ENCODE measurements at regions not wholly inside any gene's neighbourhood (a gene's known extent, or its start where the extent isn't known, plus 50 kb on each side); places are given as distances from the start of the nearest gene placed in this dataset.

GRCh38 chr20:21994203-21994602, 288.7 kb downstream of the PAX1 start:
- H3K4me1 Mint-ChIP-seq: no peaks in the 10 kb centered on the region
- intact Hi-C loops (cut with micrococcal nuclease): no loop called here
- DNase-seq (no peak), ATAC-seq (ENCODE audit: low read depth) (no peak)
- ChIA-PET POLR2A (no interaction called here), CTCF (no interaction called here)
- H3K4me3 Mint-ChIP-seq: no peak overlapping the region
- no peak overlapping the region for H3K27ac Mint-ChIP-seq
- H3K36me3 Mint-ChIP-seq (ENCODE audit: low read depth): no peaks in the 10 kb centered on the region
- TF ChIP-seq CTCF (IDR thresholded peaks at IDR 0.05): no peak
- H3K27me3 Mint-ChIP-seq: no peaks in the 10 kb centered on the region
- H3K9me3 Mint-ChIP-seq: peaks cover 2% of the 10 kb centered on the region

GRCh38 chr20:21982559-21982958, 277.1 kb downstream of the PAX1 start:
- intact Hi-C loops (cut with micrococcal nuclease): no loop called here
- Mint-ChIP-seq H3K9me3 (peaks cover 5% of the 10 kb centered on the region), H3K27ac (no peak overlapping the region), H3K4me1 (no peaks in the 10 kb centered on the region), H3K4me3 (no peak overlapping the region), H3K27me3 (no peaks in the 10 kb centered on the region), H3K36me3 (ENCODE audit: low read depth) (no peaks in the 10 kb centered on the region)
- ChIA-PET CTCF (no interaction called here), POLR2A (no interaction called here)
- ATAC-seq (ENCODE audit: low read depth) (no peak), DNase-seq (no peak)
- TF ChIP-seq CTCF (IDR thresholded peaks at IDR 0.05): no peak

DNA sequence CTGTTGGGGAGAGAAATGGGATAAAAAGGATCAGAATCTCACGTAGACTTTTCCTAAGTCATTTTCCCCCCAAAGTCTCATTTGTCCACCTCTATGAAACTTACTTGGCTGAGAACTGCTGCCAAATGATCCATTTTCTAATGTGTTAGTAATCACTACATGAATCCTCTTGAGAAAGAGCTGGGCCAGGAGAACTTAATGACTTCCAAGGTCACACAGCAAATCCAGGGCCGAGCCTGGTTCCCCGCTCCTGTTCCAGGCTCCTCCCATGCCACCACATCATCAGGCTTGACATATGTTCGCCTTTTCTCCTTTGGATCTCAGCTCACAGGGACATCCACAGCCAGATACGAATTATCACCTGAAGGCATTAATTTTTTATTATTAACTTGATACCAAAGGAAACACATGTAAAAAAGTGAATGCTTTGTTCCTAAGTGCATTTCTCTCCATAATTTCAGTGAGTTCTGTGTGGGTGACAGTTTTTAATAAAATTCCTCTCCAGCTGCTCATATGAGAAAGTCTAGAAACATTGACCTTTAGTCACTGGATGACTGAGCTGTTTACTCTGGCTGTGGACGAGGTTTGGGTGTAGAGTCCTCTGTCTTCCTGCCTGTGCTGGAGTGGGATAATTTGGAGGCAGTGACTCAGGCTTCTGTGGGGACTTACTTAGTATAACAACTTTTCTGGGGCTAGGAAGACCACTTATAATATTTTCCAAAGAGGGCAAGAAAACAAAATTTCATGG, 276.3 kb downstream of the PAX1 start:
- H3K27ac Mint-ChIP-seq: no peak overlapping the region
- intact Hi-C loops (cut with micrococcal nuclease): no loop called here
- ATAC-seq (ENCODE audit: low read depth) (no peak), DNase-seq (no peak)
- H3K36me3 Mint-ChIP-seq (ENCODE audit: low read depth): no peaks in the 10 kb centered on the region
- H3K27me3 Mint-ChIP-seq: no peaks in the 10 kb centered on the region
- CTCF ChIA-PET: no interaction called here
- H3K4me1 Mint-ChIP-seq: no peaks in the 10 kb centered on the region
- no peak for TF ChIP-seq CTCF (IDR thresholded peaks at IDR 0.05)
- POLR2A ChIA-PET: no interaction called here
- H3K4me3 Mint-ChIP-seq: no peak overlapping the region
- H3K9me3 Mint-ChIP-seq: peaks cover 3% of the 10 kb centered on the region

DNA sequence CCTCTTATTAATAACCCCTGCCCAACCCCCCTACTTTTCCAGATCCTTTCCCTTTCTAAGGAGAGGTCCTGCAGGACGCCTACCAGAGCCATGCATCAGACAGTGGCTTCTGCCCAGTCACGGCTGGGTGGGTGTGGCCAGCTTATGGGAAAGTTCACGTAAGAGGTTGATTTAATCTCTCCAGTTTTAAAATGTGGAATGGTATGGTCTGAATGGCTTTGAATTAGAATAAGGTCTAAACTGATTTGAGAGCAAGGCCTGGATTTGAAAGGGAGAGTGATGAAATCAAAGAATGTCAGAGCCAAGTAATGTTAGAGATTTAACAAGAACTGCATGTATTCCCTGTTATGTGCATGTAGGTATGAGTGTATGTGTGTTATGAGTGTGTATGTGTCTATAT, 275.7 kb downstream of the PAX1 start:
- no peaks in the 10 kb centered on the region for H3K4me1 Mint-ChIP-seq
- no peaks in the 10 kb centered on the region for H3K36me3 Mint-ChIP-seq (ENCODE audit: low read depth)
- no peak for DNase-seq
- ATAC-seq (ENCODE audit: low read depth): no peak
- ChIA-PET CTCF (no interaction called here), POLR2A (no interaction called here)
- TF ChIP-seq CTCF (IDR thresholded peaks at IDR 0.05): no peak
- no peak overlapping the region for H3K4me3 Mint-ChIP-seq
- H3K27me3 Mint-ChIP-seq: no peaks in the 10 kb centered on the region
- H3K9me3 Mint-ChIP-seq: peaks cover 7% of the 10 kb centered on the region
- H3K27ac Mint-ChIP-seq: no peak overlapping the region
- intact Hi-C loops (cut with micrococcal nuclease): no loop called here

DNA sequence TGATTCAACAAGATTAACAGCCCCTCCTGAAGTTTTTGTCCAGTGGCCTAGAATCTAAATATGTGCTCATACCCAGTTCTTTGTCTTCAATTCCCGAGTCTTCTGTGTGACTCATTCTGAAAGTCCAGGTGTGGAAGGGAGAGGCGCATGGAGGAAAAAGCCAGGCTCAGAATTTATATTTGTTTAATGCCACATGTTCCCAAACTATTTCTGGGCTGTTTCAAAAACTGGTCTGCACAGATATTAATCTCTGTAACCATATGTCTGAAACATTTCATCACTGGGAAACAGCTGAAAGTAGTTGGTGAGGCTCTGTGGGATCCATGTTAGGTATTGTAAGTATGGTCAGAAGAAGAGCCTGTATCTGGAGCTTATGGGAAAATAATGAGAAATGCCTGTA, 266.0 kb downstream of the PAX1 start:
- TF ChIP-seq CTCF (IDR thresholded peaks at IDR 0.05): no peak
- DNase-seq (no peak), ATAC-seq (ENCODE audit: low read depth) (no peak)
- Mint-ChIP-seq H3K27ac (no peak overlapping the region), H3K9me3 (peaks cover 18% of the 10 kb centered on the region), H3K36me3 (ENCODE audit: low read depth) (no peaks in the 10 kb centered on the region), H3K27me3 (no peaks in the 10 kb centered on the region), H3K4me3 (no peak overlapping the region), H3K4me1 (no peaks in the 10 kb centered on the region)
- intact Hi-C loops (cut with micrococcal nuclease): no loop called here
- CTCF ChIA-PET: no interaction called here
- POLR2A ChIA-PET: no interaction called here
